Keratinocyte (primary cell): ENCODE measurements at regions not wholly inside any gene's neighbourhood (a gene's known extent, or its start where the extent isn't known, plus 50 kb on each side); places are given as distances from the start of the nearest gene placed in this dataset.

ENCODE experiments used
- CTCF ChIP-seq, 3 experiments: IDR thresholded peaks in 1 of 3; conservative IDR thresholded peaks in 1 of 3; optimal IDR thresholded peaks in 1 of 3; 2 replicates in 2 of 3; 3 replicates in 1 of 3; pipeline versions ENCODE3 to v1.5.1; 2011; ENCODE audit warnings: low read length in 3 of 3, mild to moderate bottlenecking in 3 of 3, moderate library complexity in 2 of 3, control low read depth in 1 of 3, inconsistent platforms in 1 of 3; ENCODE audit not compliant: insufficient read depth in 2 of 3; ENCODE audit errors: extremely low read depth in 1 of 3
- EZH2 ChIP-seq: IDR thresholded peaks from one replicate; pipeline ENCODE4 v1.6.1; 2012; ENCODE audit warnings: inconsistent platforms, mild to moderate bottlenecking, low read length, moderate library complexity

GRCh38 chr9:90998573-90998972, 197.0 kb downstream of the SYK start:
- TF ChIP-seq CTCF (optimal IDR thresholded peaks at IDR 0.05 in 1 of 3, IDR thresholded peaks at IDR 0.05 in 1 of 3, conservative IDR thresholded peaks at IDR 0.05 in 1 of 3; ENCODE audit: extremely low read depth in 1 of 3, insufficient read depth in 2 of 3, low read length in 3 of 3), result no peak
- no peak for TF ChIP-seq EZH2
